ENCODE measurements at regions not wholly inside any gene's neighbourhood (a gene's known extent, or its start where the extent isn't known, plus 50 kb on each side); places are given as distances from the start of the nearest gene placed in this dataset.

GRCh38 chr13:74927823-74928222 lies 554.1 kb downstream of the TBC1D4 start:
- Histone ChIP-seq H3K9me3 (ENCODE audit: control insufficient read depth in 2 of 2, insufficient read depth in 1 of 2, low read depth in 1 of 2, low read length in 1 of 2) (peaks cover 0 to 4% of the 10 kb centered on the region in 2 donors), H3K36me3 (ENCODE audit: control insufficient read depth in 3 of 3, insufficient read depth in 2 of 3, low read depth in 1 of 3, low read length in 3 of 3) (no peaks in the 10 kb centered on the region), H3K27ac (ENCODE audit: low read depth in 1 of 3, low read length in 2 of 3) (no peak overlapping the region), H3K4me3 (ENCODE audit: low read depth in 1 of 3, low read length in 3 of 3) (no peak overlapping the region), H3K27me3 (ENCODE audit: control insufficient read depth in 3 of 3, insufficient read depth in 3 of 3, low read length in 3 of 3) (no peaks in the 10 kb centered on the region), H3K4me1 (ENCODE audit: control insufficient read depth in 3 of 3, insufficient read depth in 2 of 3, low read depth in 1 of 3, low read length in 2 of 3) (no peaks in the 10 kb centered on the region)
- no peak for FAIRE-seq
- DNase-seq = no peak
- WGBS, 3 donors = 2 to 57% (median 44%) methylated on average over 1 of the region's 1 CpG

- Histone ChIP-seq H3K4me3 (ENCODE audit: low read depth in 1 of 3, low read length in 3 of 3) (no peak overlapping the region), H3K36me3 (ENCODE audit: control insufficient read depth in 3 of 3, insufficient read depth in 2 of 3, low read depth in 1 of 3, low read length in 3 of 3) (no peaks in the 10 kb centered on the region), H3K27me3 (ENCODE audit: control insufficient read depth in 3 of 3, insufficient read depth in 3 of 3, low read length in 3 of 3) (no peaks in the 10 kb centered on the region), H3K9me3 (ENCODE audit: control insufficient read depth in 2 of 2, insufficient read depth in 1 of 2, low read depth in 1 of 2, low read length in 1 of 2) (peaks cover 0 to 4% of the 10 kb centered on the region in 2 donors), H3K27ac (ENCODE audit: low read depth in 1 of 3, low read length in 2 of 3) (no peak overlapping the region), H3K4me1 (ENCODE audit: control insufficient read depth in 3 of 3, insufficient read depth in 2 of 3, low read depth in 1 of 3, low read length in 2 of 3) (no peaks in the 10 kb centered on the region)
- no peak for DNase-seq
- no peak for FAIRE-seq
- WGBS, 3 donors = 70 to 87% (median 84%) methylated on average over 2 of the region's 2 CpGs
These were observed 559.0 kb downstream of the TBC1D4 start for GRCh38 chr13:74922963-74923362.

GRCh38 chr13:74921326-74921725 lies 560.6 kb downstream of the TBC1D4 start:
- DNase-seq = no peak
- H3K9me3 ChIP-seq (ENCODE audit: control insufficient read depth in 2 of 2, insufficient read depth in 1 of 2, low read depth in 1 of 2, low read length in 1 of 2) = peaks cover 0 to 4% of the 10 kb centered on the region in 2 donors
- H3K4me1 ChIP-seq (ENCODE audit: control insufficient read depth in 3 of 3, insufficient read depth in 2 of 3, low read depth in 1 of 3, low read length in 2 of 3) = no peaks in the 10 kb centered on the region
- H3K27ac ChIP-seq (ENCODE audit: low read depth in 1 of 3, low read length in 2 of 3) = no peak overlapping the region
- FAIRE-seq = no peak
- no peaks in the 10 kb centered on the region for H3K27me3 ChIP-seq (ENCODE audit: control insufficient read depth in 3 of 3, insufficient read depth in 3 of 3, low read length in 3 of 3)
- H3K4me3 ChIP-seq (ENCODE audit: low read depth in 1 of 3, low read length in 3 of 3) = no peak overlapping the region
- no peaks in the 10 kb centered on the region for H3K36me3 ChIP-seq (ENCODE audit: control insufficient read depth in 3 of 3, insufficient read depth in 2 of 3, low read depth in 1 of 3, low read length in 3 of 3)

- H3K36me3 ChIP-seq (ENCODE audit: control insufficient read depth in 3 of 3, insufficient read depth in 2 of 3, low read depth in 1 of 3, low read length in 3 of 3) = no peaks in the 10 kb centered on the region
- no peak overlapping the region for H3K4me3 ChIP-seq (ENCODE audit: low read depth in 1 of 3, low read length in 3 of 3)
- H3K9me3 ChIP-seq (ENCODE audit: control insufficient read depth in 2 of 2, insufficient read depth in 1 of 2, low read depth in 1 of 2, low read length in 1 of 2) = peaks cover 0 to 4% of the 10 kb centered on the region in 2 donors
- 39 to 48% (median 45%) methylated on average over 3 of the region's 3 CpGs for WGBS, 3 donors
- no peak overlapping the region for H3K27ac ChIP-seq (ENCODE audit: low read depth in 1 of 3, low read length in 2 of 3)
- no peaks in the 10 kb centered on the region for H3K27me3 ChIP-seq (ENCODE audit: control insufficient read depth in 3 of 3, insufficient read depth in 3 of 3, low read length in 3 of 3)
- no peaks in the 10 kb centered on the region for H3K4me1 ChIP-seq (ENCODE audit: control insufficient read depth in 3 of 3, insufficient read depth in 2 of 3, low read depth in 1 of 3, low read length in 2 of 3)
- DNase-seq (no peak), FAIRE-seq (no peak)
These were observed 561.0 kb downstream of the TBC1D4 start for GRCh38 chr13:74920920-74921319.

GRCh38 chr13:74920361-74920760 lies 561.6 kb downstream of the TBC1D4 start:
- no peak overlapping the region for H3K27ac ChIP-seq (ENCODE audit: low read depth in 1 of 3, low read length in 2 of 3)
- H3K36me3 ChIP-seq (ENCODE audit: control insufficient read depth in 3 of 3, insufficient read depth in 2 of 3, low read depth in 1 of 3, low read length in 3 of 3) = no peaks in the 10 kb centered on the region
- 38 to 59% (median 41%) methylated on average over 4 of the region's 4 CpGs for WGBS, 3 donors
- no peak overlapping the region for H3K4me3 ChIP-seq (ENCODE audit: low read depth in 1 of 3, low read length in 3 of 3)
- no peaks in the 10 kb centered on the region for H3K4me1 ChIP-seq (ENCODE audit: control insufficient read depth in 3 of 3, insufficient read depth in 2 of 3, low read depth in 1 of 3, low read length in 2 of 3)
- FAIRE-seq = no peak
- no peak for DNase-seq
- no peaks in the 10 kb centered on the region for H3K27me3 ChIP-seq (ENCODE audit: control insufficient read depth in 3 of 3, insufficient read depth in 3 of 3, low read length in 3 of 3)
- H3K9me3 ChIP-seq (ENCODE audit: control insufficient read depth in 2 of 2, insufficient read depth in 1 of 2, low read depth in 1 of 2, low read length in 1 of 2) = peaks cover 0 to 4% of the 10 kb centered on the region in 2 donors

- FAIRE-seq (no peak), DNase-seq (no peak)
- peaks cover 0 to 4% of the 10 kb centered on the region in 2 donors for H3K9me3 ChIP-seq (ENCODE audit: control insufficient read depth in 2 of 2, insufficient read depth in 1 of 2, low read depth in 1 of 2, low read length in 1 of 2)
- H3K27ac ChIP-seq (ENCODE audit: low read depth in 1 of 3, low read length in 2 of 3) = no peak overlapping the region
- H3K4me3 ChIP-seq (ENCODE audit: low read depth in 1 of 3, low read length in 3 of 3) = no peak overlapping the region
- no peaks in the 10 kb centered on the region for H3K27me3 ChIP-seq (ENCODE audit: control insufficient read depth in 3 of 3, insufficient read depth in 3 of 3, low read length in 3 of 3)
- H3K4me1 ChIP-seq (ENCODE audit: control insufficient read depth in 3 of 3, insufficient read depth in 2 of 3, low read depth in 1 of 3, low read length in 2 of 3) = no peaks in the 10 kb centered on the region
- no peaks in the 10 kb centered on the region for H3K36me3 ChIP-seq (ENCODE audit: control insufficient read depth in 3 of 3, insufficient read depth in 2 of 3, low read depth in 1 of 3, low read length in 3 of 3)
These were observed 562.1 kb downstream of the TBC1D4 start for GRCh38 chr13:74919914-74920313.

GRCh38 chr13:74912898-74913297 lies 569.1 kb downstream of the TBC1D4 start:
- Histone ChIP-seq H3K27ac (ENCODE audit: low read depth in 1 of 3, low read length in 2 of 3) (no peak overlapping the region), H3K4me3 (ENCODE audit: low read depth in 1 of 3, low read length in 3 of 3) (no peak overlapping the region), H3K27me3 (ENCODE audit: control insufficient read depth in 3 of 3, insufficient read depth in 3 of 3, low read length in 3 of 3) (no peaks in the 10 kb centered on the region), H3K36me3 (ENCODE audit: control insufficient read depth in 3 of 3, insufficient read depth in 2 of 3, low read depth in 1 of 3, low read length in 3 of 3) (no peaks in the 10 kb centered on the region), H3K4me1 (ENCODE audit: control insufficient read depth in 3 of 3, insufficient read depth in 2 of 3, low read depth in 1 of 3, low read length in 2 of 3) (no peaks in the 10 kb centered on the region), H3K9me3 (ENCODE audit: control insufficient read depth in 2 of 2, insufficient read depth in 1 of 2, low read depth in 1 of 2, low read length in 1 of 2) (no peaks in the 10 kb centered on the region)
- WGBS, 3 donors = 62 to 82% (median 76%) methylated on average over 2 of the region's 2 CpGs
- no peak for DNase-seq
- FAIRE-seq = no peak

GRCh38 chr13:74910415-74910814 lies 571.6 kb downstream of the TBC1D4 start:
- no peaks in the 10 kb centered on the region for H3K9me3 ChIP-seq (ENCODE audit: control insufficient read depth in 2 of 2, insufficient read depth in 1 of 2, low read depth in 1 of 2, low read length in 1 of 2)
- WGBS, 3 donors = 81 to 86% (median 82%) methylated on average over 5 of the region's 5 CpGs
- no peak overlapping the region for H3K27ac ChIP-seq (ENCODE audit: low read depth in 1 of 3, low read length in 2 of 3)
- H3K4me3 ChIP-seq (ENCODE audit: low read depth in 1 of 3, low read length in 3 of 3) = no peak overlapping the region
- no peak for FAIRE-seq
- no peaks in the 10 kb centered on the region for H3K4me1 ChIP-seq (ENCODE audit: control insufficient read depth in 3 of 3, insufficient read depth in 2 of 3, low read depth in 1 of 3, low read length in 2 of 3)
- H3K27me3 ChIP-seq (ENCODE audit: control insufficient read depth in 3 of 3, insufficient read depth in 3 of 3, low read length in 3 of 3) = no peaks in the 10 kb centered on the region
- no peak for DNase-seq
- H3K36me3 ChIP-seq (ENCODE audit: control insufficient read depth in 3 of 3, insufficient read depth in 2 of 3, low read depth in 1 of 3, low read length in 3 of 3) = no peaks in the 10 kb centered on the region

GRCh38 chr13:74907788-74908187 lies 574.2 kb downstream of the TBC1D4 start:
- no peak for FAIRE-seq
- no peaks in the 10 kb centered on the region for H3K27me3 ChIP-seq (ENCODE audit: control insufficient read depth in 3 of 3, insufficient read depth in 3 of 3, low read length in 3 of 3)
- 71 to 81% (median 79%) methylated on average over 5 of the region's 5 CpGs for WGBS, 3 donors

More at GRCh38 chr13:74907788-74908187, 574.2 kb downstream of the TBC1D4 start:
- no peaks in the 10 kb centered on the region for H3K36me3 ChIP-seq (ENCODE audit: control insufficient read depth in 3 of 3, insufficient read depth in 2 of 3, low read depth in 1 of 3, low read length in 3 of 3)
- no peak overlapping the region for H3K4me3 ChIP-seq (ENCODE audit: low read depth in 1 of 3, low read length in 3 of 3)
- DNase-seq = no peak
- H3K4me1 ChIP-seq (ENCODE audit: control insufficient read depth in 3 of 3, insufficient read depth in 2 of 3, low read depth in 1 of 3, low read length in 2 of 3) = no peaks in the 10 kb centered on the region
- H3K9me3 ChIP-seq (ENCODE audit: control insufficient read depth in 2 of 2, insufficient read depth in 1 of 2, low read depth in 1 of 2, low read length in 1 of 2) = no peaks in the 10 kb centered on the region
- no peak overlapping the region for H3K27ac ChIP-seq (ENCODE audit: low read depth in 1 of 3, low read length in 2 of 3)
